HUES64 (cell line): ENCODE measurements at regions not wholly inside any gene's neighbourhood (a gene's known extent, or its start where the extent isn't known, plus 50 kb on each side); places are given as distances from the start of the nearest gene placed in this dataset.

ENCODE experiments used
- H3K27ac ChIP-seq: 2 replicates; pipeline ENCODE4 v1.7.0; 2013; ENCODE audit warnings: low read depth, low read length, inconsistent platforms
- H3K27me3 ChIP-seq: 2 replicates; pipeline ENCODE4 v1.6.1; 2013; ENCODE audit warnings: mild to moderate bottlenecking, low read length; ENCODE audit not compliant: insufficient read depth
- H3K36me3 ChIP-seq: 2 replicates; pipeline ENCODE4 v1.6.1; 2013; ENCODE audit warnings: mild to moderate bottlenecking, low read length; ENCODE audit not compliant: insufficient read depth
- H3K4me1 ChIP-seq: 2 replicates; pipeline ENCODE4 v1.6.1; 2013; ENCODE audit warnings: mild to moderate bottlenecking, low read length, moderate library complexity; ENCODE audit not compliant: insufficient read depth
- H3K4me3 ChIP-seq: 2 replicates; pipeline ENCODE4 v1.5.1; 2013; ENCODE audit warnings: mild to moderate bottlenecking, low read length, moderate library complexity
- H3K9ac ChIP-seq: 2 replicates; pipeline ENCODE4 v1.6.1; 2013; ENCODE audit warnings: mild to moderate bottlenecking, low read depth, low read length
- H3K9me3 ChIP-seq: 2 replicates; pipeline ENCODE4 v1.6.1; 2013; ENCODE audit warnings: low read depth, low read length; ENCODE audit not compliant: insufficient read depth
- WGBS: fragments of 150-250, 120-280 bp; methylation state at CpG from one replicate; pipeline ENCODE4 v1.1.7; 2013; ENCODE audit warnings: missing lambda C conversion rate; 5-methylcytosine and 5-hydroxymethylcytosine counted together

GRCh38 chr9:118305331-118305730 is 601.1 kb downstream of the TLR4 start:
- Histone ChIP-seq H3K27ac (no peak overlapping the region), H3K4me3 (no peak overlapping the region), H3K9me3 (no peaks in the 10 kb centered on the region), H3K9ac (no peak overlapping the region), H3K36me3 (no peaks in the 10 kb centered on the region), H3K27me3 (no peaks in the 10 kb centered on the region), H3K4me1 (no peaks in the 10 kb centered on the region)
- 89% methylated on average over 1 of the region's 1 CpG for WGBS

- no peaks in the 10 kb centered on the region for H3K27me3 ChIP-seq
- no peaks in the 10 kb centered on the region for H3K4me1 ChIP-seq
- no peak overlapping the region for H3K9ac ChIP-seq
- WGBS = 97% methylated on average over 2 of the region's 3 CpGs
- H3K27ac ChIP-seq = no peak overlapping the region
- H3K36me3 ChIP-seq = no peaks in the 10 kb centered on the region
- no peak overlapping the region for H3K4me3 ChIP-seq
- H3K9me3 ChIP-seq = no peaks in the 10 kb centered on the region
These were observed 602.6 kb downstream of the TLR4 start for GRCh38 chr9:118306801-118307200.

DNA sequence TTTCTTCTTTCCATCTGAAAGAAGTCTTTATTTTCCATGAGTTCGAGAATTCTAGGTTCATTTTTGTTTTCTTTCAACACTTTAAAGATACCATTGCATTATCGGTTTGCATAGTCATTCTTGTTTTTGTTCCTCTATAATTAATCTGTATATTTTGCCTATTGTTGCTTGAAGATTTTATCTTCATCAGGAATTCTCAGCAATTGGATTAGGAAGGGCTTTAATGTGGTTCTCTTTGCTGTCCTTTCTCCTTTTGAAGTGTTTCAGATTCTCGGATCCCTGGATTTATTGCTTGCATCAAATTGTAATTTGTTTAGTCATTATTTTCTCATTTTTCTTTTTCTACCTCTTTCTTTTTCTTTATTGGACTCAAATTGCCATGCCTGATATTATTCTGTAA is 609.8 kb downstream of the TLR4 start:
- no peaks in the 10 kb centered on the region for H3K9me3 ChIP-seq
- WGBS = 100% methylated on average over 2 of the region's 3 CpGs

DNA sequence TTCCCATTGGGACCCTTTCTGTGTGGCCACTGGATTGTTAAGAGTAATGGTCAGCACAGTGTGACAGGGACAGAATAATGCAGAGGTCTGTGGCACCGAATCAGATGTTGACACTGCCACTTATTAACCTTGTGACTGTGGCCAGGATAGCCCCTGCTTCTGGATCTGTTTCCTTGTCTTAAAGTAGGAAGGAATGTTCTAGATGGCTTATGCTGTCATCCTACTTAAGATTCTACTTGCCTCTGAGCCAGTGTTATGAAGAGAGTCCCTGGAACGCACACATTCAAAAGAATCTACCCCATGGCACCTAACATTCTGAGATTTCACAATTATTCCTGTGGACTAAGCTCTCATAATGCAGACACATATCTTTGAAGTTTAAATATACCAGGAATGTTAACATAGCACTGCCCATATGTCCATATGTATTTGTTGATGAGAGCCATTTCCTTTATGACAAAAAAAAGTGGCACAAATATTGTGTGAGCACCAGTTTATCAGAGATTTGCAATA is 612.7 kb downstream of the TLR4 start:
- Histone ChIP-seq H3K4me3 (no peak overlapping the region), H3K4me1 (no peaks in the 10 kb centered on the region)
- 90% methylated on average over 2 of the region's 2 CpGs for whole genome bisulfite sequencing

More for the DNA sequence above, 609.8 kb downstream of the TLR4 start:
- Histone ChIP-seq H3K4me3 (no peak overlapping the region), H3K9ac (no peak overlapping the region), H3K36me3 (no peaks in the 10 kb centered on the region), H3K27me3 (no peaks in the 10 kb centered on the region), H3K4me1 (no peaks in the 10 kb centered on the region), H3K27ac (no peak overlapping the region)

GRCh38 chr9:118318770-118319431 is 614.7 kb downstream of the TLR4 start:
- Histone ChIP-seq H3K4me3 (no peak overlapping the region), H3K27me3 (no peaks in the 10 kb centered on the region), H3K36me3 (no peaks in the 10 kb centered on the region), H3K4me1 (no peaks in the 10 kb centered on the region; the same call in 1 of the 2 replicates), H3K27ac (no peak overlapping the region), H3K9me3 (no peaks in the 10 kb centered on the region), H3K9ac (no peak overlapping the region)
- WGBS = 86% methylated on average over 1 of the region's 1 CpG

More for the DNA sequence above, 612.7 kb downstream of the TLR4 start:
- Histone ChIP-seq H3K9me3 (no peaks in the 10 kb centered on the region), H3K36me3 (no peaks in the 10 kb centered on the region), H3K27me3 (no peaks in the 10 kb centered on the region), H3K9ac (no peak overlapping the region), H3K27ac (no peak overlapping the region)

DNA sequence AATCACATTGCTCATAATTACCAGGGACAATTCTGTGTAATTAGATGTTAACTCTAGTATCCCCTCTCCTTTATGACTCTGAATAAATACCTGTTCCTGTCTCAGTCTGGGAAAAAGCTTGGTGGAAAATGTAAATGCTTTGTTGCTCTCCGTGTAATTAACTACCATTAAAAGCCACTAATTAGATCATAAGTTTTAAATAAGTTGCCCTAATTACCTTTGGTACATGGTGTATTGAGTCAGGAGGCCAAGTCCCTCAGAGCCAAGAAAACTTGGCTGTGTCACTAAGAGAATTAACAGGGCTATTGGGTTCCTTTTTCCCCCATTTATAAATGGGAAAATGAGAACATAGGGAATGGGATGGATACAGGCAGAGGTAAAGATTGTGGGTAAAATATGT is 617.6 kb downstream of the TLR4 start:
- H3K27ac ChIP-seq = no peak overlapping the region
- no CpG with 5 or more reads among the region's 1 CpG for WGBS
- H3K36me3 ChIP-seq = no peaks in the 10 kb centered on the region
- H3K4me1 ChIP-seq = no peaks in the 10 kb centered on the region; the same call in 1 of the 2 replicates
- H3K9me3 ChIP-seq = no peaks in the 10 kb centered on the region
- H3K27me3 ChIP-seq = no peaks in the 10 kb centered on the region
- H3K4me3 ChIP-seq = no peak overlapping the region
- no peak overlapping the region for H3K9ac ChIP-seq

DNA sequence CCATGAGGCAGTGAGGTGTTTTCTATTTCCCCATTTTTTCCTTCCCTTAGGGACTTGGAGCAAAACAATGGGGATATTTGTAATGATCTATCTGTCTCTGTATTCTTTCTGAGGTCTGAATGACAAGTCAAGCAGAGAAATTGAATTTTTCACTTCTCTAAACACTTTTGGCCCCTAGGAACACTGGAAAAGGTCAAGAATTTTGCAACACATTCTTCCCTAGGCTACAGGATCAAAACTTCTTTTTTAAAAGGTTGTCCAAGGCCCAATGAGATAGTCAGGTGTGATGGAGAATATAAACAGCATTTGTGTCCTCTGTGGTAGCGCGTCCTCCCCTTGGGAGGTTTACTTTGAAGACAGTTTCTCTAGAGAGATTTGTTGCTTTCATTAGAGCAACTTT is 620.5 kb downstream of the TLR4 start:
- 100% methylated on average over 2 of the region's 2 CpGs for WGBS

GRCh38 chr9:118325757-118326156 is 621.6 kb downstream of the TLR4 start:
- H3K27ac ChIP-seq = no peak overlapping the region
- no peaks in the 10 kb centered on the region for H3K36me3 ChIP-seq
- H3K9ac ChIP-seq = no peak overlapping the region
- no peaks in the 10 kb centered on the region for H3K27me3 ChIP-seq
- no peaks in the 10 kb centered on the region for H3K9me3 ChIP-seq
- WGBS = 100% methylated on average over 1 of the region's 2 CpGs
- H3K4me1 ChIP-seq = no peaks in the 10 kb centered on the region; the same call in 1 of the 2 replicates
- no peak overlapping the region for H3K4me3 ChIP-seq

More for the DNA sequence above, 620.5 kb downstream of the TLR4 start:
- Histone ChIP-seq H3K27me3 (no peaks in the 10 kb centered on the region), H3K4me3 (no peak overlapping the region), H3K36me3 (no peaks in the 10 kb centered on the region), H3K9ac (no peak overlapping the region), H3K4me1 (no peaks in the 10 kb centered on the region; the same call in 1 of the 2 replicates), H3K9me3 (no peaks in the 10 kb centered on the region), H3K27ac (no peak overlapping the region)

- no peak overlapping the region for H3K27ac ChIP-seq
- no peaks in the 10 kb centered on the region; the same call in 1 of the 2 replicates for H3K4me1 ChIP-seq
- H3K27me3 ChIP-seq = no peaks in the 10 kb centered on the region
- H3K9me3 ChIP-seq = no peaks in the 10 kb centered on the region
- H3K36me3 ChIP-seq = no peaks in the 10 kb centered on the region
- 95% methylated on average over 4 of the region's 5 CpGs for WGBS
- no peak overlapping the region for H3K9ac ChIP-seq
- no peak overlapping the region for H3K4me3 ChIP-seq
These were observed 622.1 kb downstream of the TLR4 start for GRCh38 chr9:118326326-118326725.

DNA sequence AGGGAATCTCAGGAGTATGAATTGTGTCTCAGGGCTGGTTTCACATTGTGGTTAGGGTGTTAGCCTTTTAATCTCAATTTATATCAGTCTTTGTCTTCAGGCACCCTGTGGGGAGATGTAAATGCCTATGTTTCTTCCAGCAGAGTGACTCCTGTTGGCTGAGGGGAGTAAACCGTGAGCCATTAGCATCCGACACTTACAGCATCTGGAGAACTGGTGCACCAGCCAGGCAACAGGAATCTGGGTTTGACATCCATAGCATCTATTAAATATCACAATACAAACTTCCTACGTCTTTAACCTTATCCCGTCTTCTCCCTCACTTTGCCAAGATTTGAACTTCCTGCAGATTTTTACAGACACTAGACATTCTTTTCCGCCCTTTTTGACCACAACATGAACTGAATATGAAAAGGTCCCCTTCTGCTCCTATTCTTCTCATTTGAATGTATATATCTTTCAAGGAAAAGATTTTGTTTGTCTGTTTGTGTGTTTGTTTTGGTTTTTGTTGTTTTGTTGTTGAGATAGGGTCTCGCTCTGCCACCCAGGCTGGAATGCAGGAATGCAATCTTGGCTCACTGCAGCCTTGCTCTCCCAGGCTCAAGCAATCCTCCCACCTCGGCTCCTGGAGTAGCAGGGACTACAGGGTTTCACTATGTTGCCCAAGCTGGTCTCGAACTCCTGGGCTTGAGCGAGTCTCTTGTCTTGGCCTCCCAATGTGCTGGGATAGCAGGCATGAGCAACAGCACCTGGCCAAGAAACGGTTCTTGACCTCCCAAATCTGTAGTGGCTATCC is 626.2 kb downstream of the TLR4 start:
- Histone ChIP-seq H3K27me3 (no peaks in the 10 kb centered on the region), H3K4me3 (no peak overlapping the region), H3K9me3 (no peaks in the 10 kb centered on the region), H3K36me3 (no peaks in the 10 kb centered on the region), H3K27ac (no peak overlapping the region), H3K9ac (no peak overlapping the region), H3K4me1 (no peaks in the 10 kb centered on the region; the same call in 1 of the 2 replicates)
- WGBS = 87% methylated on average over 10 of the region's 10 CpGs

- Histone ChIP-seq H3K4me1 (no peaks in the 10 kb centered on the region), H3K27me3 (no peaks in the 10 kb centered on the region), H3K4me3 (no peak overlapping the region), H3K27ac (no peak overlapping the region), H3K36me3 (no peaks in the 10 kb centered on the region), H3K9me3 (no peaks in the 10 kb centered on the region), H3K9ac (no peak overlapping the region)
- WGBS = 94% methylated on average over 5 of the region's 5 CpGs
These were observed 627.4 kb downstream of the TLR4 start for GRCh38 chr9:118331622-118332045.
